GM10847 (cell line): ENCODE measurements at regions not wholly inside any gene's neighbourhood (a gene's known extent, or its start where the extent isn't known, plus 50 kb on each side); places are given as distances from the start of the nearest gene placed in this dataset.

ENCODE experiments used
- POLR2A ChIP-seq: IDR thresholded peaks from 2 replicates; pipeline ENCODE4 v1.6.1; 2011; ENCODE audit not compliant: insufficient read length; ENCODE audit errors: extremely low read depth

- TF ChIP-seq POLR2A: no peak
Observed at GRCh38 chr13:33472446-33472845, 186.9 kb upstream of the STARD13 start.

GRCh38 chr13:33479105-33479504 is 193.6 kb upstream of the STARD13 start:
- no peak for TF ChIP-seq POLR2A

- no peak for TF ChIP-seq POLR2A
Observed at GRCh38 chr13:33480561-33480960, 195.0 kb upstream of the STARD13 start.

GRCh38 chr13:33483471-33483870 is 197.9 kb upstream of the STARD13 start:
- TF ChIP-seq POLR2A: no peak

- TF ChIP-seq POLR2A: no peak
Observed at GRCh38 chr13:33485247-33485646, 199.7 kb upstream of the STARD13 start.

GRCh38 chr13:33487575-33488243 is 202.2 kb upstream of the STARD13 start:
- TF ChIP-seq POLR2A: no peak

- TF ChIP-seq POLR2A: no peak
Observed at GRCh38 chr13:33489563-33489962, 204.0 kb upstream of the STARD13 start.

- no peak for TF ChIP-seq POLR2A
Observed at GRCh38 chr13:33490461-33491327, 205.1 kb upstream of the STARD13 start.

- no peak for TF ChIP-seq POLR2A
Observed at GRCh38 chr13:33493672-33494365, 208.3 kb upstream of the STARD13 start.

- no peak for TF ChIP-seq POLR2A
Observed at GRCh38 chr13:33494596-33495204, 209.1 kb upstream of the STARD13 start.

GRCh38 chr13:33496336-33496735 is 210.8 kb upstream of the STARD13 start:
- TF ChIP-seq POLR2A: no peak

GRCh38 chr13:33497146-33497845 is 211.7 kb upstream of the STARD13 start:
- TF ChIP-seq POLR2A: no peak

- TF ChIP-seq POLR2A: no peak
Observed at GRCh38 chr13:33508060-33508459, 222.5 kb upstream of the STARD13 start.

GRCh38 chr13:33509642-33510229 is 224.2 kb upstream of the STARD13 start:
- TF ChIP-seq POLR2A: no peak
